ENCODE measurements at regions not wholly inside any gene's neighbourhood (a gene's known extent, or its start where the extent isn't known, plus 50 kb on each side); places are given as distances from the start of the nearest gene placed in this dataset.

GRCh38 chr22:49353235-49353634 is 474.4 kb downstream of the BRD1 start:
- no peak overlapping the region for H3K4me3 ChIP-seq
- H3K27ac ChIP-seq: no peak overlapping the region
- DNase-seq (ENCODE audit: low read depth in 1 of 2, low spot score in 1 of 2): no peak
- no peaks in the 10 kb centered on the region for H3K27me3 ChIP-seq
- no peaks in the 10 kb centered on the region for H3K36me3 ChIP-seq
- TF ChIP-seq, protein P1, sequence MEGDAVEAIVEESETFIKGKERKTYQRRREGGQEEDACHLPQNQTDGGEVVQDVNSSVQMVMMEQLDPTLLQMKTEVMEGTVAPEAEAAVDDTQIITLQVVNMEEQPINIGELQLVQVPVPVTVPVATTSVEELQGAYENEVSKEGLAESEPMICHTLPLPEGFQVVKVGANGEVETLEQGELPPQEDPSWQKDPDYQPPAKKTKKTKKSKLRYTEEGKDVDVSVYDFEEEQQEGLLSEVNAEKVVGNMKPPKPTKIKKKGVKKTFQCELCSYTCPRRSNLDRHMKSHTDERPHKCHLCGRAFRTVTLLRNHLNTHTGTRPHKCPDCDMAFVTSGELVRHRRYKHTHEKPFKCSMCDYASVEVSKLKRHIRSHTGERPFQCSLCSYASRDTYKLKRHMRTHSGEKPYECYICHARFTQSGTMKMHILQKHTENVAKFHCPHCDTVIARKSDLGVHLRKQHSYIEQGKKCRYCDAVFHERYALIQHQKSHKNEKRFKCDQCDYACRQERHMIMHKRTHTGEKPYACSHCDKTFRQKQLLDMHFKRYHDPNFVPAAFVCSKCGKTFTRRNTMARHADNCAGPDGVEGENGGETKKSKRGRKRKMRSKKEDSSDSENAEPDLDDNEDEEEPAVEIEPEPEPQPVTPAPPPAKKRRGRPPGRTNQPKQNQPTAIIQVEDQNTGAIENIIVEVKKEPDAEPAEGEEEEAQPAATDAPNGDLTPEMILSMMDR (IDR thresholded peaks at IDR 0.05; ENCODE audit: low read depth, low read length): no peak
- H3K4me1 ChIP-seq (ENCODE audit: low read depth): no peaks in the 10 kb centered on the region
- no peaks in the 10 kb centered on the region for H3K9me3 ChIP-seq (ENCODE audit: low read depth)

GRCh38 chr22:49352361-49353169 is 475.1 kb downstream of the BRD1 start:
- H3K4me3 ChIP-seq: no peak overlapping the region
- H3K36me3 ChIP-seq: no peaks in the 10 kb centered on the region
- no peak for DNase-seq (ENCODE audit: low read depth in 1 of 2, low spot score in 1 of 2)
- TF ChIP-seq, protein P1 (IDR thresholded peaks at IDR 0.05; ENCODE audit: low read depth, low read length): no peak
- no peaks in the 10 kb centered on the region for H3K4me1 ChIP-seq (ENCODE audit: low read depth)
- no peaks in the 10 kb centered on the region for H3K27me3 ChIP-seq
- H3K27ac ChIP-seq: no peak overlapping the region
- no peaks in the 10 kb centered on the region for H3K9me3 ChIP-seq (ENCODE audit: low read depth)

GRCh38 chr22:49351761-49352227 is 475.9 kb downstream of the BRD1 start:
- no peak for DNase-seq (ENCODE audit: low read depth in 1 of 2, low spot score in 1 of 2)
- H3K9me3 ChIP-seq (ENCODE audit: low read depth): no peaks in the 10 kb centered on the region
- no peaks in the 10 kb centered on the region for H3K36me3 ChIP-seq
- H3K4me1 ChIP-seq (ENCODE audit: low read depth): no peaks in the 10 kb centered on the region
- H3K27me3 ChIP-seq: no peaks in the 10 kb centered on the region
- no peak overlapping the region for H3K27ac ChIP-seq
- TF ChIP-seq, protein P1 (IDR thresholded peaks at IDR 0.05; ENCODE audit: low read depth, low read length): no peak
- H3K4me3 ChIP-seq: no peak overlapping the region

DNA sequence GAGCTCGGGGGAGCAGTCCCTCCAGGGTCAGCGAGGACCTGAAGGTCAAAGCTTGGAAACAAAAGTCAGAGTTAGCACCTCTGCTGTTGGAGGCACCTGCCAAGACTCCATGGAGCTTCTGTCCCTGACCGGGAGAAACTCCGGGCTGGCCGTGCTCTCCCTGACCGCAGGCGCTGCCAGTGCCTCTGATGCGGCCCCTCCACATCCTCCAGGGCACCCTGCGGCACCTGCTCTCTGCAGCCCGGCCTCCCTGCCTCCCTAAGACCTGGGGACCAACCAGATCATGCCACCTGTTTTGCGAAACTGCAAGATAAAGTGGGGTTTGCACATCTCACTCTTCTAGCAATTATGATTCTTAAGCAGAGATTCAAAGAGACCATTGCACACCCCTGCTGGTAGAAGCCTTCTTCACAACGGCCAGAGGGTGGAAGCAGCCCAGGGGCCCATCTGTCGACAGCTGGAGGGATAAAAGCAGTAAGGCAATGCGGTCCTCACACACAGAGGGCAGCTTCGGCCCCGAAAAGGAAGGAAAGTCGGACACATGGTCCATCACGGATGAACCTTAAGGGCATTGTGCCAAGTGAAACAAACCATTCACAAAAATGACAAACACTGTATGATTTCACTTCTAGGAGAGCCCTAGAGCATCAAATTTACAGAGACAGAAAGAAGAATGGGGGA is 477.1 kb downstream of the BRD1 start:
- no peaks in the 10 kb centered on the region for H3K9me3 ChIP-seq (ENCODE audit: low read depth)
- no peaks in the 10 kb centered on the region for H3K36me3 ChIP-seq
- no peaks in the 10 kb centered on the region for H3K27me3 ChIP-seq
- DNase-seq (ENCODE audit: low read depth in 1 of 2, low spot score in 1 of 2): no peak
- no peak overlapping the region for H3K27ac ChIP-seq
- no peaks in the 10 kb centered on the region for H3K4me1 ChIP-seq (ENCODE audit: low read depth)
- TF ChIP-seq, protein P1 (IDR thresholded peaks at IDR 0.05; ENCODE audit: low read depth, low read length): no peak
- no peak overlapping the region for H3K4me3 ChIP-seq

GRCh38 chr22:49349841-49350381 is 477.8 kb downstream of the BRD1 start:
- Histone ChIP-seq H3K4me3 (no peak overlapping the region), H3K27ac (no peak overlapping the region), H3K36me3 (no peaks in the 10 kb centered on the region), H3K9me3 (ENCODE audit: low read depth) (no peaks in the 10 kb centered on the region), H3K27me3 (no peaks in the 10 kb centered on the region), H3K4me1 (ENCODE audit: low read depth) (no peaks in the 10 kb centered on the region)
- DNase-seq (ENCODE audit: low read depth in 1 of 2, low spot score in 1 of 2): no peak
- TF ChIP-seq, protein P1 (IDR thresholded peaks at IDR 0.05; ENCODE audit: low read depth, low read length): no peak
